H1 (cell line): ENCODE measurements at regions not wholly inside any gene's neighbourhood (a gene's known extent, or its start where the extent isn't known, plus 50 kb on each side); places are given as distances from the start of the nearest gene placed in this dataset.

Experiments
- CTCF ChIA-PET: fragments of 300-600 bp; sonication (Branson Sonifier 250); formaldehyde crosslinking; loops from one replicate; lab custom pipeline; 2021; ENCODE audit not compliant: partially characterized antibody; lab: Charles Lee
- POLR2A ChIA-PET: fragments of 300-600 bp; sonication (Branson Sonifier 250); formaldehyde crosslinking; loops from one replicate; lab custom pipeline; 2021; ENCODE audit warnings: inconsistent platforms; ENCODE audit not compliant: partially characterized antibody; lab: Charles Lee
- DNase-seq, 2 experiments: peaks; one replicate each; pipeline versions ENCODE4 v3.0.0 to v3.0.0-alpha.2; 2010 to 2022; ENCODE audit warnings: low spot score in 2 of 2, low read depth in 1 of 2, mixed read lengths in 1 of 2
- FAIRE-seq: peaks from 2 replicates; lab custom pipeline; 2011; peaks lifted over from hg19 to GRCh38; lab: Jason Lieb, UNC
- H2AFZ ChIP-seq: 2 replicates; pipeline ENCODE4 v1.8.1; 2012; ENCODE audit warnings: low read length, inconsistent platforms
- H2AK5ac ChIP-seq: 2 replicates; pipeline ENCODE4 v1.6.1; 2013; ENCODE audit warnings: low read depth, low read length
- H2BK120ac ChIP-seq: replicated peaks from 2 replicates; pipeline ENCODE3; 2013; ENCODE audit warnings: low read depth, low read length, inconsistent platforms
- H2BK12ac ChIP-seq: 2 replicates; pipeline ENCODE4 v1.6.1; 2013; ENCODE audit warnings: low read depth, low read length
- H2BK15ac ChIP-seq: 2 replicates; pipeline ENCODE4 v1.6.1; 2013; ENCODE audit warnings: low read length
- H2BK20ac ChIP-seq: 2 replicates; pipeline ENCODE4 v1.6.1; 2013; ENCODE audit warnings: low read length
- H2BK5ac ChIP-seq: 2 replicates; pipeline ENCODE4 v1.6.1; 2013; ENCODE audit warnings: low read depth, low read length
- H3K14ac ChIP-seq: 2 replicates; pipeline ENCODE4 v1.6.1; 2013; ENCODE audit warnings: inconsistent platforms; ENCODE audit not compliant: insufficient read length
- H3K18ac ChIP-seq: 2 replicates; pipeline ENCODE4 v1.6.1; 2013; ENCODE audit warnings: low read length; ENCODE audit errors: extremely low read depth
- H3K23ac ChIP-seq: 2 replicates; pipeline ENCODE4 v1.6.1; 2013; ENCODE audit warnings: inconsistent platforms; ENCODE audit not compliant: insufficient read length
- H3K23me2 ChIP-seq: 2 replicates; pipeline ENCODE4 v1.6.1; 2013; ENCODE audit warnings: low read depth, low read length
- H3K27ac ChIP-seq: 2 replicates; pipeline ENCODE4 v1.6.1; 2011; ENCODE audit warnings: low read depth, low read length, inconsistent platforms
- H3K27me3 ChIP-seq, 4 experiments: replicated peaks in 1 of 4; 1 replicate in 1 of 4; 2 replicates in 3 of 4; pipeline versions ENCODE4 v1.6.1 to v1.8.1; 2011 to 2013; ENCODE audit warnings: low read length in 3 of 4, mild to moderate bottlenecking in 3 of 4, inconsistent platforms in 2 of 4, mixed read lengths in 2 of 4, moderate library complexity in 1 of 4; ENCODE audit not compliant: control insufficient read depth in 3 of 4, insufficient read depth in 3 of 4; ENCODE audit errors: extremely low read depth in 1 of 4
- H3K36me3 ChIP-seq, 4 experiments: 2 replicates each; pipeline versions ENCODE4 v1.6.1 to v1.8.1; 2011 to 2013; ENCODE audit warnings: mild to moderate bottlenecking in 4 of 4, low read length in 3 of 4, moderate library complexity in 2 of 4, control low read depth in 1 of 4, inconsistent platforms in 1 of 4; ENCODE audit not compliant: insufficient read depth in 4 of 4, control insufficient read depth in 2 of 4
- H3K4ac ChIP-seq: replicated peaks from 2 replicates; pipeline ENCODE3; 2013; ENCODE audit warnings: low read length, low read depth, mixed read lengths, inconsistent platforms; ENCODE audit not compliant: insufficient read length
- H3K4me1 ChIP-seq, 4 experiments: replicated peaks in 1 of 4; 1 replicate in 1 of 4; 2 replicates in 3 of 4; pipeline versions ENCODE4 v1.6.1 to v1.8.1; 2011 to 2013; ENCODE audit warnings: low read length in 3 of 4, inconsistent platforms in 2 of 4, mixed read lengths in 1 of 4; ENCODE audit not compliant: insufficient read depth in 4 of 4, control insufficient read depth in 3 of 4
- H3K4me2 ChIP-seq, 2 experiments: 2 replicates each; pipeline versions ENCODE4 v1.6.1 to v1.8.1; 2011 to 2013; ENCODE audit warnings: low read depth in 2 of 2, low read length in 2 of 2, control low read depth in 1 of 2, inconsistent platforms in 1 of 2, mild to moderate bottlenecking in 1 of 2; ENCODE audit not compliant: insufficient read depth in 1 of 2
- H3K4me3 ChIP-seq, 4 experiments: fragments of 200-600, 300-600 bp in 1 of 4; sonication (generic), shearing (Covaris generic), sonication (Bioruptor Twin) in 1 of 4; 2 replicates each; pipeline versions ENCODE4 v1.5.1 to v1.8.1; 2011 to 2016; ENCODE audit warnings: low read length in 4 of 4, low read depth in 3 of 4, control low read depth in 2 of 4, inconsistent platforms in 2 of 4, mild to moderate bottlenecking in 2 of 4, mixed read lengths in 1 of 4, moderate library complexity in 1 of 4; ENCODE audit not compliant: insufficient read depth in 2 of 4; ENCODE audit errors: extremely low read depth in 1 of 4
- H3K56ac ChIP-seq: replicated peaks from 2 replicates; pipeline ENCODE3; 2013; ENCODE audit warnings: low read depth, mild to moderate bottlenecking, mixed read lengths, low read length, inconsistent platforms; ENCODE audit not compliant: insufficient read length
- H3K79me1 ChIP-seq: 2 replicates; pipeline ENCODE4 v1.6.1; 2013; ENCODE audit warnings: low read depth, low read length, control low read depth
- H3K79me2 ChIP-seq, 2 experiments: 2 replicates each; pipeline versions ENCODE4 v1.6.1 to v1.8.1; 2012 to 2013; ENCODE audit warnings: low read length in 2 of 2, mild to moderate bottlenecking in 2 of 2, inconsistent platforms in 1 of 2; ENCODE audit not compliant: insufficient read depth in 2 of 2, control insufficient read depth in 1 of 2
- H3K9ac ChIP-seq, 4 experiments: replicated peaks in 1 of 4; 1 replicate in 1 of 4; 2 replicates in 3 of 4; pipeline versions ENCODE4 v1.6.1 to v1.8.1; 2011 to 2013; ENCODE audit warnings: low read depth in 3 of 4, low read length in 3 of 4, control low read depth in 2 of 4, mild to moderate bottlenecking in 2 of 4, moderate library complexity in 2 of 4, inconsistent platforms in 1 of 4; ENCODE audit errors: extremely low read depth in 1 of 4
- H3K9me3 ChIP-seq, 2 experiments: 2 replicates each; pipeline versions ENCODE4 v1.6.1 to v1.8.1; 2012 to 2013; ENCODE audit warnings: mild to moderate bottlenecking in 2 of 2, moderate library complexity in 2 of 2, control low read depth in 1 of 2, inconsistent platforms in 1 of 2, low read depth in 1 of 2, low read length in 1 of 2, mixed read lengths in 1 of 2; ENCODE audit not compliant: insufficient read depth in 2 of 2
- H4K20me1 ChIP-seq, 2 experiments: replicated peaks in 1 of 2; 2 replicates each; pipeline versions ENCODE3 to v1.8.1; 2011 to 2013; ENCODE audit warnings: inconsistent platforms in 2 of 2, low read length in 2 of 2, mild to moderate bottlenecking in 1 of 2; ENCODE audit not compliant: insufficient read depth in 2 of 2, control insufficient read depth in 1 of 2
- H4K5ac ChIP-seq: 2 replicates; pipeline ENCODE4 v1.6.1; 2013; ENCODE audit warnings: low read length, low read depth, mixed read lengths, inconsistent platforms; ENCODE audit not compliant: insufficient read length
- H4K8ac ChIP-seq: 2 replicates; pipeline ENCODE4 v1.8.0; 2013; ENCODE audit warnings: mild to moderate bottlenecking, moderate library complexity, low read length, inconsistent platforms; ENCODE audit not compliant: insufficient read depth; ENCODE audit errors: extremely low read depth
- H4K91ac ChIP-seq: replicated peaks from 2 replicates; pipeline ENCODE3; 2013; ENCODE audit warnings: low read length, mixed read lengths, inconsistent platforms; ENCODE audit not compliant: insufficient read length
- BRCA1 ChIP-seq: IDR thresholded peaks from 2 replicates; pipeline ENCODE4 v1.6.1; 2012; ENCODE audit warnings: low read depth, low read length, improper control_type of control experiment
- CBX8 ChIP-seq: fragments of 300-800, 300-1000 bp; sonication (generic); IDR thresholded peaks from 2 replicates; pipeline ENCODE4 v1.7.1; 2016; ENCODE audit warnings: low read depth, low read length, borderline replicate concordance
- CTBP2 ChIP-seq: IDR thresholded peaks from 2 replicates; pipeline ENCODE4 v1.7.0; 2011; ENCODE audit warnings: borderline replicate concordance, mild to moderate bottlenecking, moderate library complexity, mixed read lengths, low read length; ENCODE audit not compliant: insufficient read depth, insufficient read length
- HDAC6 ChIP-seq: IDR thresholded peaks from one replicate; pipeline ENCODE4 v1.7.1; 2012; ENCODE audit warnings: low read depth, mild to moderate bottlenecking, inconsistent platforms, low read length, moderate library complexity
- JUN ChIP-seq: IDR thresholded peaks from 2 replicates; pipeline ENCODE4 v1.6.1; 2011; ENCODE audit warnings: low read depth, mild to moderate bottlenecking, improper control_type of control experiment, low read length
- JUND ChIP-seq: IDR thresholded peaks from 2 replicates; pipeline ENCODE4 v1.6.1; 2011; ENCODE audit warnings: mild to moderate bottlenecking, improper control_type of control experiment, low read length
- KDM1A ChIP-seq: fragments of 200-600, 300-600 bp; sonication (generic); IDR thresholded peaks from 2 replicates; pipeline ENCODE4 v1.7.1; 2016; ENCODE audit warnings: mild to moderate bottlenecking, low read length, borderline replicate concordance
- KDM5A ChIP-seq: fragments of 200-600 bp; IDR thresholded peaks from 2 replicates; pipeline ENCODE4 v1.7.1; 2012; ENCODE audit warnings: mild to moderate bottlenecking, low read length, inconsistent platforms, mixed read lengths
- PHF8 ChIP-seq: fragments of 200-600 bp; sonication (generic); conservative IDR thresholded peaks from 2 replicates; pipeline ENCODE4 v1.7.1; 2012; ENCODE audit warnings: low read depth, mild to moderate bottlenecking, inconsistent platforms, low read length, moderate library complexity
- POLR2A ChIP-seq, 2 experiments: IDR thresholded peaks; 1 replicate in 1 of 2; 2 replicates in 1 of 2; pipeline ENCODE4 v1.6.1; 2011; ENCODE audit warnings: low read depth in 2 of 2, low read length in 2 of 2, mild to moderate bottlenecking in 2 of 2; ENCODE audit errors: control extremely low read depth in 1 of 2
- RBBP5 ChIP-seq: IDR thresholded peaks from 2 replicates; pipeline ENCODE4 v1.7.1; 2012; ENCODE audit warnings: low read depth, mild to moderate bottlenecking, inconsistent platforms, low read length, moderate library complexity, borderline replicate concordance
- RFX5 ChIP-seq: IDR thresholded peaks from 2 replicates; pipeline ENCODE4 v1.6.1; 2011; ENCODE audit warnings: low read depth, low read length, improper control_type of control experiment, borderline replicate concordance
- SP2 ChIP-seq: IDR thresholded peaks from 2 replicates; pipeline ENCODE4 v1.6.1; 2012; ENCODE audit warnings: mild to moderate bottlenecking, low read length, inconsistent platforms
- SP4 ChIP-seq: IDR thresholded peaks from 2 replicates; pipeline ENCODE4 v1.6.1; 2012; ENCODE audit warnings: low read length, inconsistent platforms
- TBP ChIP-seq: IDR thresholded peaks from 2 replicates; pipeline ENCODE4 v1.6.1; 2011; ENCODE audit warnings: low read depth, low read length, improper control_type of control experiment
- YY1 ChIP-seq: IDR thresholded peaks from 2 replicates; pipeline ENCODE4 v1.6.1; 2011; ENCODE audit warnings: low read depth, mild to moderate bottlenecking, low read length
- TF ChIP-seq, protein P1 (sequence below): IDR thresholded peaks from 2 replicates; pipeline ENCODE4 v1.6.1; 2011; ENCODE audit warnings: low read depth, mild to moderate bottlenecking, low read length; ENCODE audit not compliant: insufficient read depth

- no peak overlapping the region for H2AK5ac ChIP-seq
- H2BK15ac ChIP-seq = no peak overlapping the region
- no peak overlapping the region for H2BK20ac ChIP-seq
- no peak overlapping the region for H4K5ac ChIP-seq
- no peak for DNase-seq
- ChIA-PET CTCF (interaction anchor here (1.2 to 1.4 kb wide), 2 partner anchors 223 to 320 kb away, joined by 3 read pairs; no protein-coding TSS in a partner anchor), POLR2A (no interaction called here)
- H2BK5ac ChIP-seq = no peak overlapping the region
- H3K27me3 ChIP-seq = no peaks in the 10 kb centered on the region
- H3K4me3 ChIP-seq = no peak overlapping the region
- H3K23me2 ChIP-seq = no peaks in the 10 kb centered on the region
- no peak overlapping the region for H2BK120ac ChIP-seq
- no peak overlapping the region for H3K56ac ChIP-seq
- H2BK12ac ChIP-seq = no peak overlapping the region
- H3K79me1 ChIP-seq = no peaks in the 10 kb centered on the region
- no peak overlapping the region for H3K4me2 ChIP-seq
- no peak overlapping the region for H4K8ac ChIP-seq
- H3K9me3 ChIP-seq = no peaks in the 10 kb centered on the region
- no peaks in the 10 kb centered on the region for H3K79me2 ChIP-seq
- no peaks in the 10 kb centered on the region for H3K36me3 ChIP-seq
- no peak overlapping the region for H3K23ac ChIP-seq
- H2AFZ ChIP-seq = no peak overlapping the region
- no peak overlapping the region for H3K27ac ChIP-seq
- no peak overlapping the region for H4K91ac ChIP-seq
- no peak overlapping the region for H3K14ac ChIP-seq
- FAIRE-seq = no peak
- no peak overlapping the region for H3K18ac ChIP-seq
- no peak overlapping the region for H3K9ac ChIP-seq
- H3K4me1 ChIP-seq = no peaks in the 10 kb centered on the region
- no peak overlapping the region for H3K4ac ChIP-seq
- H4K20me1 ChIP-seq = no peaks in the 10 kb centered on the region
- TF ChIP-seq CBX8 = no peak
- no peak for TF ChIP-seq KDM1A
- no peak for TF ChIP-seq JUND
- no peak for TF ChIP-seq BRCA1
- TF ChIP-seq PHF8 = no peak
- TF ChIP-seq POLR2A (IDR thresholded peaks at IDR 0.05; ENCODE audit: control extremely low read depth in 1 of 2, low read depth in 2 of 2, low read length in 2 of 2) = no peak
- TF ChIP-seq KDM5A = no peak
- TF ChIP-seq SP4 = no peak
- no peak for TF ChIP-seq RFX5
- TF ChIP-seq JUN = no peak
- no peak for TF ChIP-seq SP2
- no peak for TF ChIP-seq CTBP2
- TF ChIP-seq HDAC6 = no peak
- TF ChIP-seq YY1 = no peak
- TF ChIP-seq, protein P1, sequence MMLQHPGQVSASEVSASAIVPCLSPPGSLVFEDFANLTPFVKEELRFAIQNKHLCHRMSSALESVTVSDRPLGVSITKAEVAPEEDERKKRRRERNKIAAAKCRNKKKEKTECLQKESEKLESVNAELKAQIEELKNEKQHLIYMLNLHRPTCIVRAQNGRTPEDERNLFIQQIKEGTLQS = no peak
- no peak for TF ChIP-seq TBP
- TF ChIP-seq RBBP5 = no peak
These were observed 1191.3 kb upstream of the TENM3 start for GRCh38 chr4:181051931-181052330.
